Mammary epithelial cell (primary cell): ENCODE measurements at regions not wholly inside any gene's neighbourhood (a gene's known extent, or its start where the extent isn't known, plus 50 kb on each side); places are given as distances from the start of the nearest gene placed in this dataset.

Source experiments
- CTCF ChIP-seq, 2 donors: IDR thresholded peaks in 1 of 2; conservative IDR thresholded peaks in 1 of 2; 2 replicates each; pipeline ENCODE4 v1.5.1; 2011 to 2012; ENCODE audit warnings: inconsistent platforms in 2 of 2, low read length in 2 of 2, mild to moderate bottlenecking in 2 of 2, control low read depth in 1 of 2, low read depth in 1 of 2; ENCODE audit not compliant: insufficient read depth in 1 of 2; ENCODE audit errors: extremely low read depth in 1 of 2
- EZH2 ChIP-seq: IDR thresholded peaks from 2 replicates; pipeline ENCODE4 v1.6.1; 2012; ENCODE audit warnings: low read length, inconsistent platforms, borderline replicate concordance

GRCh38 chr3:23105048-23105447 is 98.1 kb upstream of the UBE2E2 start:
- TF ChIP-seq CTCF (conservative IDR thresholded peaks at IDR 0.05 in 1 of 2, IDR thresholded peaks at IDR 0.05 in 1 of 2; ENCODE audit: extremely low read depth in 1 of 2, insufficient read depth in 1 of 2, low read depth in 1 of 2, low read length in 2 of 2) (no peak), EZH2 (no peak)
